Upper lobe of left lung (tissue), 4 donors: ENCODE measurements at regions not wholly inside any gene's neighbourhood (a gene's known extent, or its start where the extent isn't known, plus 50 kb on each side); places are given as distances from the start of the nearest gene placed in this dataset.

Experiments used
- CTCF ChIP-seq, 6 experiments: fragments of 450-650 bp in 4 of 6; fragments of 200-600 bp in 2 of 6; sonication (generic) in 2 of 6; IDR thresholded peaks; one replicate each; pipeline ENCODE4 v1.5.1; 2016 to 2019; ENCODE audit warnings: antibody characterized with exemption in 6 of 6
- EP300 ChIP-seq, 4 donors: sonication (generic); formaldehyde crosslinking; IDR thresholded peaks; one replicate each; pipeline ENCODE4 v1.5.1; 2017; ENCODE audit warnings: antibody characterized with exemption in 4 of 4, control low read depth in 2 of 4
- POLR2A ChIP-seq, 4 donors: fragments of 450-650 bp; IDR thresholded peaks; one replicate each; pipeline ENCODE4 v1.5.1; 2016 to 2017; ENCODE audit warnings: antibody characterized with exemption in 4 of 4, mild to moderate bottlenecking in 2 of 4

DNA sequence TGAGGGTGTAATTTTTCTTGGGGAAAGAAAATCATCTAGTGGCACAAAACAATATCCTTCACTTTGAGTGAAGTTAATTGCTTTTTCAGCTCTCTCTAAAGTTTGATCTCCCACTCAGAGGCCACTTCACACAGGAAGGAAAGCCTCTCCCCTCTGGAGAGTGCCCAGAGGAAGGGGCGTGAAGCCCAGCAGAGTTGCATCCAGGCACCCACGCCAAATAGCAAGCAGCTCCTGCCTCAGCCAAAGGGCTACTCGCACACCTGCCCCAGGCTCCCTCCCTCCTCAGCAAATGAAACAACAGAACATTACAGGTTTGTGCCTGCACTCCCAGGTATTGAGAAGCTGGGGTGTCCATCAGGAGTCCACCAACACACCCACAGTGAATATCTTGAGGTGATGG is 183.0 kb upstream of the RPL38 start:
- TF ChIP-seq CTCF (IDR thresholded peaks at IDR 0.05) (no peak), POLR2A (IDR thresholded peaks at IDR 0.05) (no peak), EP300 (IDR thresholded peaks at IDR 0.05) (no peak)
